GM21737 (cell line): ENCODE measurements at regions not wholly inside any gene's neighbourhood (a gene's known extent, or its start where the extent isn't known, plus 50 kb on each side); places are given as distances from the start of the nearest gene placed in this dataset.

Experiments
- ATAC-seq: cut with Tn5 transposase; IDR thresholded peaks from one replicate; pipeline ENCODE4 v1.9.1; 2021; ENCODE audit warnings: mild to moderate bottlenecking, moderate library complexity; ENCODE audit not compliant: unreplicated experiment

DNA sequence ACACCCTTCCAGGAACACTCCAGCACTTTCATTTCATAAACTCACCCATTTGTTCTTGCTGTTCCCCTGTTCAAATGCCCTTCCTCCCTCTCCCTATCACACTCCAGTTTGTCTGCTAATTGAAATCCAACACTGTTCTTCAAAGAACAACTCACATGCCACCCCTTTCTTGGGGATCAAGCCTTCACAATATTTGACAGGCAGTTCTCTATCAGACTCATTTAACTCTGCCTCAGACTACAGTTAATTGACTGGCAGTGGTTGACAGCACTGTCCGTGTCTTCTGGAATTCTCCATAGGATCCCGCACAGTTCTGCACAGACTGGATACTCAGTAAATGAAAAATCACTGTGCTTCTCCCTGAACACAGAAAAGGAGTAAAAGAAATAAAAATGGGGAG lies 87.8 kb downstream of the PMP22 start:
- ATAC-seq = no peak

DNA sequence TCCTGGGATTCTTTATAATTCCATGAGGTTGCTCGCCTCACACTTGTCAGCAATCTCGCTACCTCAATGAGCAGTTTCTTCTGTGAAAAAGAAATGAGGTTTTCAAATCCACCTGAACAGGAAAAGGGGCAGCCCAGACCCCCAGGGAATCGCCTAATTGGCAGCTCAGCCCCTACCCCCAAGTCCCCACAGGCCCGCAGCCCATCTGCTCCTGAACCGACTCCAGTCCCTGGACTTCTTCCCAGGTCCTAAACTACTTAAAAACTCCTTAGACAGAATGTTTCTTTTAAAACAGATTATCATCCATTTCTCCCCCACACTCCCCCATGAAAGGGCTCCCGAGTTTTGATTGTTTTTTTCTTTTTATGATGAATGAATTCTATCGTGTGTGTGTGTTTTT lies 89.8 kb downstream of the PMP22 start:
- ATAC-seq = no peak

DNA sequence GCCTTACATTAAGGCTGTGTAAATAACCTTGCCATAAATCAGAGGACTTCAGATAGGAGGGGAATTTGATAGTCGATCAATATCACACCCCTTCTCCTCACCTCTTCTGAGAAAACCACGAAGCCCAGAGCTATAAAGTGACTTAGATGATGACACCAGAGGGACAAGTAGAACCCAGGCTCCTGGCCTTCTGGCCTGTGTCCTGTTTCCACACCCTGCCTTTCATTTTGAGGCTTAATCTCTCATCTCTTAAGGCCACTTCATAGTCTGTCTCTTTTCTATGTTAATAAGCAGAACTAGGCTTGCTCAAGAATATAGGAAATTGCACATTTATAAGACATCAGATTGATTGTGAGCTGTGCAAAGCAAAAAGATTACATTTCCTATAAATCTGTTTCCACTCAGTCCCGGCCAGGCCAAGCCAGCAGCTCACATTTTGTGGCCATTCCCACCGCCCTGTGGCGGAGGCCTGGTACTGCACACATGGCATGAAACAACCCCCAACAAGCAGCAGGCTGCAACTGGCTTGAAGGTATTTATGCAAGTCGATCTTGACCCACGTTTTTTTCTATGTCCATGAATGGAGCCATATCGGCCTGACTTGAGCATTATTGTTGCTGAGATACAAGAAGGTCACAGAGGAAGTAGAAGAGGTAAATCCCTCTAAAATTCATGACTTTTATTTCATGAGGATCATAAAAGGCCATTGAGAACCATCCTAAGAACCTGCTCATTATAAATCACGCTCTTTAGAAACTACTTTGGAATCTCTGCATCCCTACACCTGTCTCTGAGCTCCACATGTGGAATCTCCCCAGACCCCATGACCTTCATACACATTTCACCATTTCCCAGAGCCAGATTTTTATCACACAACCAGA lies 93.7 kb downstream of the PMP22 start:
- no peak for ATAC-seq

DNA sequence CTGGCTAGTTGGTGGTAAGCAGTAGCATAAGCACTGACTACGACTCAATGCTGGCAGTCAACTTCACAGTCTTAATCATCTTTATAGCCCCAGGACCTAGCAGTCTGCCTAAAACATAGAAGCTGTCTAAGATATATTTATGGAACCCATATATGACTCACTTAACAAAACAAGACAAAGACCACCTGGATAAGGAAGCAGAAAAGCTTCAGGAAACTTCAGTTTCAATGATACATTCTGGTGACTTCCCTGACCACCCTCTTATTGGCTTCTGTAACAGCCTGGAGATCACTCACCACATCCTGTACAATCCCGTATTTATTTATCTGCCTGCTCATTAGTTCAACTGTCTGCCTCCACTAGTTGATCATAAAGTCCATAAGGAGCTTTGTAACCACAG lies 95.5 kb downstream of the PMP22 start:
- ATAC-seq = no peak

DNA sequence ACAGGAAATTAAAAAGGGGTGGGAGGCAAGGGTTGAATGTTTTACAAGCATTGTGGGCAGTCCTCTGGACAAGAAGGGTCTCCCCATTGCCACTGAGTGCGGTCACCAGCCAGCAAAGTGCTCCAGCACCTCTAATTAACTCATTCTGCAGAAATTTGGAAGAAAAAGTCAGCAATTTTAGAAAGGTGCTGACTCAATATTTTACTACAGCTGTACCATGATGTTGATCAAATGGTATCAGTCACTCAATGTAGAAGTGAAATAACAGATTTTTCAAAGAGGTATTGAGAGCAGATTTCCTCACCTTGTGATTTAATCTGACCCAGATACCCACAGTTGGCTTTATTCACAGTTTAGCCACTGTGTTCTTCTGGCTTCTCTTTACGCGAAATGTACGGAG lies 96.7 kb downstream of the PMP22 start:
- ATAC-seq = no peak

DNA sequence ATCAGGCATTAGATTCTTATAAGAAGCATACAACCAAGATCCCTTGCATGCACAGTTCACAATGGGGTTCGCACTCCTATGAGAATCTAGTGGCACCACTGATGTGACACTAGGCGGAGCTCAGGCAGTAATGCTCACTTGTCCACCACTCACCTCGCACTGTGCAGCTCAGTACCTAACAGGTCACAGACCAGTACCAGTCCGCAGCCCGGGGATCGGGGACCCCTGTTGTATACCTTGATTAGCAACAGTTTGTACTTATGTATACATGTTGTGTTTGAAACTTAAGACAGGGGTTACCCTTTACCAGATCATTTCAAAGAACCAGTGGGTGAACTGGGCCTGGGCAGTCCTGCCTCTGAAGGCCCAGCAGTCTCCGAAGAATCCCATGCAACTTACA lies 103.7 kb downstream of the PMP22 start:
- no peak for ATAC-seq

DNA sequence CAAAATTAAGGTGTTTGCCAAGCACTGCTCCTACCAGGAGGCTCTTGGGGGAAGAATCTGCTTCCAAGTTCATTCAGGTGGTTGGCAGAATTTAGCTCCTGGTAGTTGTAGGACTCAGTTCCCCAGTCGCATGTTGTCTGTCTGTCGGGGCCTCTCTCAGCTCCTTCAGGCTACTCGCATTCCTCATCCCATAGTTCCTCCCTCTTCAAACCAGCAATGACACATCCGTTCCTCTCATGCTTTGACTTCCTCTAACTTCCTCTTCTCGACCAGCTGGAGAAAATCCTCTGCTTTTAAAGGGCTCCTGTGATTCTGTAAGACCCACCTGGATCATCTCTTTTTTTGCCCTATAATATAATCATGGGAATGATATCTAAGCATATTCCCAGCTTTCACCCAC lies 108.1 kb downstream of the PMP22 start:
- no peak for ATAC-seq

DNA sequence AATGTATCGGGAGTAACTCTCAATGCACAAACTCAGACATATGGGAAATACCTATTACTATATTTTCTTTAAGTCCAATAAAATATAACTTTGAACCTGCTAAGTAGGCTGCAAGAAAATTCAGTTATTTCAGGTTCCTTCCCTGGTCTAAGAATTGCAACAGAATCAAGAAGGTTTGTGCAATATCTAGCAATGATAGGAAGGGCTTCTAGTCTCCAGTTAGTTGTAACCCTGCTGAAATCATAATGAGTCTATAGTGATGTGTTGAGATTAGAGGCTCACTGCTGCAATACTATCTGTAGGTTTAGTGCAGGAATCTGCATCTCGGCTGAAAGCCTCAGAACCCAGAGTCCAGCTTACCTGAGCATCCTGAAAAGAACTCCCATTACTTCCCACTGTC lies 110.5 kb downstream of the PMP22 start:
- ATAC-seq = no peak

DNA sequence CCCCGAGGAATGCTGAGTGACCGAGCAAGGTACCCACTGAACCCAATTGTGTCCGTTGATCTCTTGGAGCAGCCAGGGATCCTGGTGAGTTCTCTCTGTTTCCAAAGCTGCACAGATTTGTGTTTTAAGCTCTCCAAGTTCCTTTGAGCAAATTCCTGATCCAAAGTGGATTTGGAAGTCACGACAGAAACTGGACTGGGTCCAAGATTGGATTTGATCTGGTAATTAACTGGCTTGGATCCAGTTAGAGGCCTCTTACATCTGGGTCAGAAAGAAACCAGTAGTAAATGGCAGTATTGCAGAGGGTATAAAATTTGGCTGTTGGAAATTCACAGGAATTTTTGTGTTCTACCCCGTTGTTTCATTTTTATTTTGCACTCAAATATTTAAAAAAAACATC lies 119.5 kb downstream of the PMP22 start:
- no peak for ATAC-seq

DNA sequence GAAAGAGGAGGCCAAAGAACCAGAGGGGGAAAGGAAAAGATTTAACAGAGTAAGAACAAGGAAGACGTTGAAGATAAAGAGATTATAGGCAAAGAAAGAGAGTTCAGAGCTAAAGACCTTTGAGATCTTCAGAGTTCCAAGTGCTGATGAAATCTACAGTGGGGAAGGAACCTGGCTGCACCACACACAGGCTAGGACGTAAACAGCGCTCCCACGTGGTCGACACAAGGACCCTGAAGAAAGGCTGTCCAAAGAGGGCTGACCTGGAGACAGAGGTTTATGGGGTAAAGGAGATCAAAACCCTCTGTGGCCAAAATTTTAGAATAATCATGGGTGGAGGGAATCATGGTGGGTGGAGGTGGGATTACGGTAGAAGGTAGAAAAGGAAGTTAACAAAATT lies 121.6 kb downstream of the PMP22 start:
- ATAC-seq = no peak

DNA sequence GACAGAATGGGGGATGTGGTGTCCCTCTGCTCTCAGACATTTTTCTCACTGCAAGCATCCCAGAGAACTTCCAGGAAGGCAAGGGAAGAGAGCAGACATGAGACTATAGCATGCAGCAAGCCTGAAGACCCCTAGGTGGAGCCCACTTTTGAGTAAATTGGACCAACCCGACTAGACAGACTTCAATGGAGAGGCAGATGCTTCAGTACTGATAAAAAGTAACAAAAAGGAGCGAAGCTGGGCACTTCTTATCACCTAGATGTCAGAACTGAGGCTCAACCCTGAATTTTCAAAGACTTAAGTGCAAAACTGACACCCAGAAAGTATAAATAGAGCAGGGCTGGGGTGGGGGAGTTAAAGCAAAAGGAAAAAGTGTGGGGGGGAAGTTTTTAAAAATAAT lies 130.8 kb downstream of the PMP22 start:
- ATAC-seq = no peak

DNA sequence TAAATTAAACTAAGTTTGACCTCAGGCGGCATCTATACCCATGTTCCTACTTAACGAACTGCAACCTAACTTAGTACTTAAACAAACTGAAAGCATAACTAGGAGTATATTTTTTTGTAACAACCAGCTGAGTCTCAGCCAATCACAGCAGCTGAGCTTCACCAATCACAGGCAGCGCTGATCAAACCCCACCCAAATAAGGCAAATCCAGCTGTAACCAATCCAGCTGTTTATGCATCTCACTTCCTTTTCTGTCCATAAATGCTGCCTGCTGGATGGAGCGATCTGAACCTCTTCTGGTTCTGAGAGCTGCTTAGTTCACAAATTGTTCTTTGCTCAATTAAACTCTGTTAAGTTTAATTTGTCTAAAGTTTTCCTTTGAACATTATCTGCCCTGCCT lies 131.3 kb downstream of the PMP22 start:
- no peak for ATAC-seq

DNA sequence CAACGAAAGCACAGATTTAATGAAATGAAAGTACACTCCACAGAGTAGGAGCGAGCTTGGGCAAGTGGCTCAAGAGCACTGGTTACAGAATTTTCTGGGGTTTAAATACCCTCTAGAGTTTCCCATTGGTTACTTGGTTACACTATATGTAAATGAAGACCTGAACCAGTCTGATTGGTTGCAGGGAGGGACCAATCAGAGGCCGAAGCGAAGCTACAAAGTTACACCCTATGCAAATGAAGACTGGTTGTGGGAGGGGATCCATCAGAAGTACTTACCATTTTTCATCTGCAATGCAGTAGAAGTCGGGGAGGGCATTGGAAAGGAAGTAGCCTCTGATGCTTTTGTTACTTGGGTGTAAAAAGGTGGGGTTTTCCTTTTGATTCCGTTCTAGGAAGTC lies 132.0 kb downstream of the PMP22 start:
- no peak for ATAC-seq

DNA sequence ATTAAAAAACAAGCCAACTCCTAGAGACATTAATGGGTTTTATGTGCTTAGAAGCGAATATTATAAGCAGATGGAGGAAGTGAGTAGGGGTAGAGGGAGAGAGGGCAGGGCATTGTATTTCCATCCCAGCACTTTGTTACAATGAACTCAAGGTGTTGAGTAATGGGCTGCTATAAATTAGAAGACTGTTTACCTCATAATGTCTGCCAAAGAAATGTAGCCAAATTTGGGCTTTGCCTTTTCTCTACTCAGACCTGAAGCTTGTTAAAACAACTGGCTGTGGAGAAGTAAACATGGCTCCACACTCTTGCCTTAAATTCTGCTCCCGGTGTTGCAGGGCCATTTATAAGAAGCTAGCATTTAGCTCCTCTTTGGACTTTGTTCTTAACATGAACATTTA lies 134.7 kb downstream of the PMP22 start:
- ATAC-seq = no peak

DNA sequence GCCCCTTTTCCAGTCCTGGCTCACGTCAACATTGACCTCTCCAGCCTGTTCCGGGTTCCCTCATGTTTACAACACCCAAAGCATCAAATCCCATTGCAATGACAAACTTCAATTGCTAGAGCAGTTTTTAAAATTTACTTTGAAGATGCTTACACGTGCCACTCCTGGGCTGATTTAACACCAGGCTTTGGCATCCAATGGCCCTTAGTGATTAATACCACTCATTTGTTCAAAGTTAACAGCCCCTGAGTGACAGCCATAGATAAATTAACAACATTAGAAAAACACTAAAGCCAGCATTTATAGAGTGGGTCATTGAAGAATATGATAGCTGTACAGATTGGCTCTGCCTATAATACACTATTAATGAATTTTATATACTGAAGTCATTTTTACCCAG lies 135.1 kb downstream of the PMP22 start:
- no peak for ATAC-seq

DNA sequence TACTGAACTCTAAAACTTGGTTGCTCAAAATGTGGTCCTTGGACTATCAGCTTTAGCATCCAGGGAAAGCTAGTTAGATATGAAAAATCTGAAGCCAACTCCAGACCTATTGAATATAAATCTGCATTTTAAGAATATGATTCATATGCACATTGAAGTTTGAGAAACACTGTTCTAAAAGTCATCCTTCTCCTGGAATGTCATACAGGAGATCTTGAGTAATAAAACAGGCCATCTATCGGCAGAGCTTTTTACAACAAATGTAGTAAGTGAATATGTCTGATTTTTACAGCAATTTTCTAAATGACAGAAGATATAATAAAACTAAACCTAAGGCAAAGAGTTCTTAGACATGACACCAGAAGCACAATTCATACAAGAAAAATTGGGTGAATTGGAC lies 140.4 kb downstream of the PMP22 start:
- ATAC-seq = no peak

DNA sequence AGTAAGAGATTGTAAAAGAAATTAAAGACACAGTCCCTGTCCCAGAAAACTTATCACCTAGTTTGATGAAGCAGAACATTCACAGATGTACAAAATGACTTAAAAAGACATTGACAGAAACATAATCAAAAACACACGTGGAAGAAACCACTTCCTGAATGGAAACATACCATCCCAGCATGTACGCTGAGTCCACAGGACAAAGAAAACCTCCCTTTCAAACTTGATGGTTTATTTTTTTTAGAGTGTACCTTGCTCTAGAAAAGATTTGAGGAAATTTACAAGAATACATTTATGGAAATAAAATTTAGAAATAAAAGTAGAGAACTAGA lies 140.9 kb downstream of the PMP22 start:
- no peak for ATAC-seq

DNA sequence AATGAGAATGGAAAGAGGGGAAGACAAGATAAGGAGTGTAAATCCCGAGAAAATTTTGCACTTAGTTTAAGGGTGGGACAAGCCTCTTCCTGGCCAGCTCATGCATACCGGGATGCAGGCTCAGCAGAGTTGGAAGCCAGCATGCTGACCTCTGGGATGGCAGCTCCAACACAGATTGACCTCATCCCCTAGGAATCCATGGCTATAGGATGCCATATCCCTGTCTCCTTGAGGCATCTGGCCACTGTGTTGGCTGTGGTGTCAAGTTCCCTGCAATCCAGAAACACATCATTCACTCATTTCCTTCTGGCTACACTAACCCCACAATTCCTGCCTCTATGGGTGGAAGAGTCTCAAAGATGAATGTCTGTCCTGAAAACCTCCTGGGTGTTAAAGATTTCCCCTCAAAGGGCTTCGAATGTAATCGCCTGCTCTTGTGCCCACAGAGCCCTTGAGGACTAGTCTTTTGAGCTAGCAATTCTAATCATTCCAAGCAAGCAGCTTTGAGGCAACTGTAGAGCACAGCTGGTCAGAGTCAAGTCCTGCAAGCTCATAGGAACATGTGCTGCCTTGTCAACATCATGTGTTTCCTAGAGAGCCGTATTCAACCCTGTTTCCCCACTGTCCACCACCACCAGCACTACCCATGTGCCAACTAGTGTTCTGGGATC lies 141.4 kb downstream of the PMP22 start:
- ATAC-seq = no peak

DNA sequence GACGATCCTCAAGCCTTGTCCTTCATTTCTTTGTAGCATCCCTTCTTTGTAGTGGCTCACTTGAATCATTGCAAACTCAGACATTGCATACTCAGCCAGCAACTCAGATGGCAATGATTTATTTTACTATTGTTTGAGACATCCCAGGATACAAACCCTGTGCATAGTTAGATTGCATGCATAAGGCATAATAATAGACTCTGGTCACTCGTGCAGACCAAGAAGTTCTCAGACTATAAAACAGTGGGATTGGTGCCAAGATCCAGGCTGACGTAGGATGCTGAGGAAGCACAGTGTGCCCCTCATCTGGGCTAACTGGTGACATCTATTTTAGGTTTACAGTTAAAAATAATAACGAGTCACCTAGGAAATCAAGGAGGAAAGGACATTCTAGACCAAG lies 142.3 kb downstream of the PMP22 start:
- no peak for ATAC-seq

DNA sequence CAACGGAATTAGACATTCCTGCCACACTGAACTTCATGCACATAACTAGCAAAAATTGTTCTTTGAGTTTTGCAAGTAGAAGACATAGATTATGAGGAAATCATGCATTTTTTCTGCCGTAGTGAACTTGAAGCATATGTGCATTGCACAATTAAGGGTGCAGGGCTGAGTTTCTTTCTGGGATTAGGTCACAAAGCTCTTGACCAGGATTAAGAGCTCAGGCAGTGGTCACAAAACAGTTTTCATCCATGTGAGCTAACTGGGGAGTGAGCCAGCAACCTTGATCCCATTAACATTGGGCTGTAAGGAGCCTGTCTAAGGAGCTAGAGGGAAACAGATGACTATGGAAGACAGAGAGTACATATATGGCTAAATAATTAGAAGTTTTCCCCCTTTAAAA lies 143.7 kb downstream of the PMP22 start:
- no peak for ATAC-seq

DNA sequence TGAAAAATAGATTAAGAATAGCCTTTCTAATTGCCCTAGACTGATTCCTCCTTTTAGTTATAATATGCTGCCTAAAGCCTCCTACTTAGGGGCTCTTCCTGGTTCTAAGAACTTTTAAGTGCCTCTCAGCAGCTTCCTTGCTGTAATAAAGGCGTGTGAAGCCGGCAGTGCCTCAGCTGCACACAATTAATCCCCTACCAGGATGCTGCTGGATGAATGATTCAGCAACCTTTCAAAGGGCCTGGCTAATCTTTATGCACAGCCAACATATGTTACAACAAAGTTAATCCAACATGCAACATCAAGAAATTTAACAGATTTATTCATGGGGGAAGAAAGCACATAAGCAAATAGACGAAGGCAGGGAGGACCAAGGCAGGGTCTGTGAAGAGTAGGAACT lies 145.2 kb downstream of the PMP22 start:
- ATAC-seq = no peak

DNA sequence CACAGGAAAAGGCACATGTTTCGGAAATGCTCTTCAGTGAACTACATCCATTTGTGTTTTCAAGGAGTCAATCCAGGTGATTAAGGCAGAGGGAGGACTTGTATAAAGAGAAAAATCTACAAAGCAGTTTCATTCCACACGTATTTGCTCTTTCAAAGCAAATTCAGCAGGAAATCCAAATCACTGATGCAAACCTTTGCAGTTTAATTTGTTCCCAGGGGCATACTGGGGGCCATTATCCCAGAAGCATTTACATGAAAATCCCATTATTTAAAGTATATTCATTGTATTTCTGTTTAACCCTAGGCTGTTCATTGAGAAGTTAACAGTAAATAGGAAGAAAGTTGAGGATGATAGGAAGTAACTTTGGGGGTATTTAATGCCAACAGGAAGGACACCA lies 147.9 kb downstream of the PMP22 start:
- ATAC-seq = no peak
